22Rv1 (cell line): ENCODE measurements at regions not wholly inside any gene's neighbourhood (a gene's known extent, or its start where the extent isn't known, plus 50 kb on each side); places are given as distances from the start of the nearest gene placed in this dataset.

Experiments
- CTCF ChIP-seq: fragments of 450-650 bp; IDR thresholded peaks from 2 replicates; pipeline ENCODE4 v1.5.1; 2017; ENCODE audit warnings: mild to moderate bottlenecking
- ZFX ChIP-seq: fragments of 450-650 bp; IDR thresholded peaks from 2 replicates; pipeline ENCODE4 v1.6.1; 2017; ENCODE audit warnings: antibody characterized with exemption, borderline replicate concordance

GRCh38 chr9:4435197-4435596 is 55.1 kb upstream of the SLC1A1 start:
- TF ChIP-seq CTCF (no peak), ZFX (no peak)
